ENCODE measurements at regions not wholly inside any gene's neighbourhood (a gene's known extent, or its start where the extent isn't known, plus 50 kb on each side); places are given as distances from the start of the nearest gene placed in this dataset.
"Not testable (repeated sequence)": the region's sequence is repeated elsewhere in the genome, so short reads cannot be mapped to it uniquely, and the experiment has no call there.

GRCh38 chr1:95655321-95656020 lies 421.5 kb downstream of the RWDD3 start:
- DNase-seq (ENCODE audit: extremely low spot score): no peak
- CTCF ChIA-PET: interaction anchor here (1.9 kb wide), 1 partner anchor 15 kb away, joined by 5 read pairs; no protein-coding TSS in a partner anchor
- TF ChIP-seq, protein P1, sequence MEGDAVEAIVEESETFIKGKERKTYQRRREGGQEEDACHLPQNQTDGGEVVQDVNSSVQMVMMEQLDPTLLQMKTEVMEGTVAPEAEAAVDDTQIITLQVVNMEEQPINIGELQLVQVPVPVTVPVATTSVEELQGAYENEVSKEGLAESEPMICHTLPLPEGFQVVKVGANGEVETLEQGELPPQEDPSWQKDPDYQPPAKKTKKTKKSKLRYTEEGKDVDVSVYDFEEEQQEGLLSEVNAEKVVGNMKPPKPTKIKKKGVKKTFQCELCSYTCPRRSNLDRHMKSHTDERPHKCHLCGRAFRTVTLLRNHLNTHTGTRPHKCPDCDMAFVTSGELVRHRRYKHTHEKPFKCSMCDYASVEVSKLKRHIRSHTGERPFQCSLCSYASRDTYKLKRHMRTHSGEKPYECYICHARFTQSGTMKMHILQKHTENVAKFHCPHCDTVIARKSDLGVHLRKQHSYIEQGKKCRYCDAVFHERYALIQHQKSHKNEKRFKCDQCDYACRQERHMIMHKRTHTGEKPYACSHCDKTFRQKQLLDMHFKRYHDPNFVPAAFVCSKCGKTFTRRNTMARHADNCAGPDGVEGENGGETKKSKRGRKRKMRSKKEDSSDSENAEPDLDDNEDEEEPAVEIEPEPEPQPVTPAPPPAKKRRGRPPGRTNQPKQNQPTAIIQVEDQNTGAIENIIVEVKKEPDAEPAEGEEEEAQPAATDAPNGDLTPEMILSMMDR (IDR thresholded peaks at IDR 0.05; ENCODE audit: control extremely low read depth, extremely low read depth, low read depth, missing control alignments): no peak
- POLR2A ChIA-PET: no interaction called here

DNA sequence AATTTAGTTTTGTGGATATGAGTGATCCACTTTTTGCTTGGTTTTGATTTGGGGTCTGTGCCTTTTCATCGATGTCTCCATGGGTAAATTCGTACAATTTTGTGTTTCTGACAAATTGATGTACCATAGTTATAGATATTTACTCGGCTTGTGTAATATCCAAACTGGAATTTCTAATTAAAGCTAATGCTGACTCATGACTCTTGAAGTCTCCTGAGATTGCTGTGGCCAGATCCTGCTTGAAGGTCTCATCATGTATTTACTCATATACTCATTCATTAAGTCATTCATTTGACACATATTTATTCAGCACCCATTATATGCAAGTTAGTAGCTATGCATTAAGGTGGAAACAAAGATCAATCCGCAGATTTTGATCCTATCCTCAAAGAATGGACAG lies 423.2 kb downstream of the RWDD3 start:
- TF ChIP-seq, protein P1 (IDR thresholded peaks at IDR 0.05; ENCODE audit: control extremely low read depth, extremely low read depth, low read depth, missing control alignments): no peak
- ChIA-PET POLR2A (no interaction called here), CTCF (interaction anchor here (1.5 to 1.6 kb wide), 2 partner anchors 10 to 96 kb away, joined by 3 to 10 read pairs; no protein-coding TSS in a partner anchor)
- no peak for DNase-seq (ENCODE audit: extremely low spot score)

DNA sequence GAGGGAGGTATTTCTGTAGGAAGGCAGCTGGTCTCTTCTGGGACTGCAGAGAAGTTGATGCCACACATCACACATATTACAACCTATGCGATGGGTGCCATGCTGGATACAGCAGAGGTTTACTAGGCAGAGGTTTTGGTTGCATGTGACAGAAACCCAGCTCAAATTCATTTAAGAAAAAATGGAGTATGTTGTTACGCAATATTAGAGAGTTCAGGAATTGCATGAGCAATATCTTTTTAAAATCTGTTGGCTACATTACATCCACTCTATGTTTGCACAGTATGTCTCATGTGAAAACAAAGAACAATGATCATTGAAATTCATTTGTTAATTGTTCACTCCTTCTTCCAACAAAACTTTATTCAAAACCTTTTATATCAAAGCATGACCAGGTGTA lies 425.2 kb downstream of the RWDD3 start:
- DNase-seq (ENCODE audit: extremely low spot score): no peak
- ChIA-PET POLR2A (no interaction called here), CTCF (no interaction called here)
- TF ChIP-seq, protein P1 (IDR thresholded peaks at IDR 0.05; ENCODE audit: control extremely low read depth, extremely low read depth, low read depth, missing control alignments): no peak

DNA sequence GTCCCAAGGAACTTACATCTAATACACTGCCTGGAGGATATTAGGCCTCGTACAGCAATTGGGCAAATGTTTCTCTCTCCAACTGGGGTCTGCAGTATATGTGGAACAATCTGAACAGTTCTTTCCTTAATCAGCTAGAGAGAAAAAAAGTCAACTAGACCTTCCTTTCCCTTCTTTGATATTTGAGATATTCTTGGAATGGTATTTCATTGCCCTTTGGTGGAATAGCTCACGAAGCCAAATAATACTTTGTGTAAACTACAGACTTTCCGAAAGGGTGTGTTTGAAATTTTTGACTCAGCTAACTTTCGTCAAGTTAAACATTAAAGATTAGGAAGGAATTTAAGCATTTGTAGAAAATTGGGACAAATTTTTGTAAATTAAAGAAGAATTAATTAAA lies 425.6 kb downstream of the RWDD3 start:
- POLR2A ChIA-PET: no interaction called here

DNA sequence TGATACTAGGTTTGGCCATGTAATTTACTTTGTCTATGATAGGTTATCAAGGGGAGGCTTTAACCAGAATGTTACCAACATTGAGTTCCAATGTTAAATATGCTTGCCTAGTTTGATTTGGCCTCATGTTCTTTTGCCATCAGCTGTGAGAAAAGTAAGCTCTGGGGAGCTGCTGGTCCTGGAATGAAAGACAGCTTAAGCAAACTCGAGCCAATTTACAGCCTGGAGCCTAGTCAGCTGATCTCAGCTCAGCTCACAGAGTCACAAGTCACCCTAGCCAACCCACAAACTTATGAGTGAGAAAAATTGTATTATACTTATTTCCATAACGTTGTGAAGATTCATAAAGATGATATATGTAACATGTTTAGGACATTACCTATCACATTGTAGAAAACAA lies 426.7 kb downstream of the RWDD3 start:
- ChIA-PET POLR2A (no interaction called here), CTCF (interaction anchor here (1.1 kb wide), 1 partner anchor 8 kb away, joined by 3 read pairs; no protein-coding TSS in a partner anchor)
- TF ChIP-seq, protein P1 (IDR thresholded peaks at IDR 0.05; ENCODE audit: control extremely low read depth, extremely low read depth, low read depth, missing control alignments): no peak
- no peak for DNase-seq (ENCODE audit: extremely low spot score)

More for the DNA sequence above, 425.6 kb downstream of the RWDD3 start:
- CTCF ChIA-PET: interaction anchor here (1.1 kb wide), 1 partner anchor 9 kb away, joined by 3 read pairs; no protein-coding TSS in a partner anchor
- TF ChIP-seq, protein P1 (IDR thresholded peaks at IDR 0.05; ENCODE audit: control extremely low read depth, extremely low read depth, low read depth, missing control alignments): no peak
- no peak for DNase-seq (ENCODE audit: extremely low spot score)

GRCh38 chr1:95663530-95663929 lies 429.5 kb downstream of the RWDD3 start:
- POLR2A ChIA-PET; DNase-seq (ENCODE audit: extremely low spot score): not testable (repeated sequence)
- CTCF ChIA-PET: interaction anchor here (1.7 kb wide), 1 partner anchor 10 kb away, joined by 3 read pairs; no protein-coding TSS in a partner anchor

- POLR2A ChIA-PET: no interaction called here
- CTCF ChIA-PET: interaction anchor here (1.5 kb wide), 1 partner anchor 8 kb away, joined by 3 read pairs; no protein-coding TSS in a partner anchor
These were observed 434.2 kb downstream of the RWDD3 start for GRCh38 chr1:95668165-95668564.

GRCh38 chr1:95669638-95670037 lies 435.6 kb downstream of the RWDD3 start:
- DNase-seq (ENCODE audit: extremely low spot score); POLR2A ChIA-PET: not testable (repeated sequence)
- CTCF ChIA-PET: interaction anchor here (1.0 to 1.5 kb wide), 2 partner anchors 8 to 10 kb away, joined by 3 to 4 read pairs; no protein-coding TSS in a partner anchor

More at GRCh38 chr1:95668165-95668564, 434.2 kb downstream of the RWDD3 start:
- no peak for DNase-seq (ENCODE audit: extremely low spot score)
- TF ChIP-seq, protein P1 (IDR thresholded peaks at IDR 0.05; ENCODE audit: control extremely low read depth, extremely low read depth, low read depth, missing control alignments): no peak

Measured in GM10248 (cell line).